ENCODE measurements at regions not wholly inside any gene's neighbourhood (a gene's known extent, or its start where the extent isn't known, plus 50 kb on each side); places are given as distances from the start of the nearest gene placed in this dataset.

DNA sequence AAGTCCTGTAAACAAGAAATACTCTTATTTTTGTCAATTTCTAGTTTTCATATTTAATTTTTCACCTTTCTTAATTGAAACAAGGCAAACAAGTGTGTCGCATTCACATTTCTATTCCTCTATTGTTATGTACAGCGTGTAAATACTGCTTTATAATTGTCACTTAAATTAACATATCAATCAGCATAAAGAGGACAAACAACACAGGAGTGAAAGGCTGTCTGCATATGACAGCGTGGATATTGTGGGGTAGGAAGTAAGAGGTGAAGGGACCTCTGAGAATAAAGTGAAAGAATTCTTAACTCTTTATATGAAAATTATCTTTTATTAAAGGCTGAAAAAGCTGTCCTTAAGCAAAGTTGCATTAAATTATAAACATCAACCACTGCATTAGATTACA lies 797.9 kb upstream of the COBL start:
- H3K27me3 ChIP-seq (replicated peaks) = no peaks in the 10 kb centered on the region
- H3K27ac ChIP-seq = no peak overlapping the region
- in situ Hi-C loops (cut with HindIII; ENCODE audit: low pct_ligation_motif_present, low sequenced_read_pairs) = no loop called here
- TF ChIP-seq, protein P1, sequence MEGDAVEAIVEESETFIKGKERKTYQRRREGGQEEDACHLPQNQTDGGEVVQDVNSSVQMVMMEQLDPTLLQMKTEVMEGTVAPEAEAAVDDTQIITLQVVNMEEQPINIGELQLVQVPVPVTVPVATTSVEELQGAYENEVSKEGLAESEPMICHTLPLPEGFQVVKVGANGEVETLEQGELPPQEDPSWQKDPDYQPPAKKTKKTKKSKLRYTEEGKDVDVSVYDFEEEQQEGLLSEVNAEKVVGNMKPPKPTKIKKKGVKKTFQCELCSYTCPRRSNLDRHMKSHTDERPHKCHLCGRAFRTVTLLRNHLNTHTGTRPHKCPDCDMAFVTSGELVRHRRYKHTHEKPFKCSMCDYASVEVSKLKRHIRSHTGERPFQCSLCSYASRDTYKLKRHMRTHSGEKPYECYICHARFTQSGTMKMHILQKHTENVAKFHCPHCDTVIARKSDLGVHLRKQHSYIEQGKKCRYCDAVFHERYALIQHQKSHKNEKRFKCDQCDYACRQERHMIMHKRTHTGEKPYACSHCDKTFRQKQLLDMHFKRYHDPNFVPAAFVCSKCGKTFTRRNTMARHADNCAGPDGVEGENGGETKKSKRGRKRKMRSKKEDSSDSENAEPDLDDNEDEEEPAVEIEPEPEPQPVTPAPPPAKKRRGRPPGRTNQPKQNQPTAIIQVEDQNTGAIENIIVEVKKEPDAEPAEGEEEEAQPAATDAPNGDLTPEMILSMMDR (IDR thresholded peaks at IDR 0.05; ENCODE audit: low read depth, low read length, missing control alignments) = no peak
- no peak overlapping the region for H3K4me3 ChIP-seq (ENCODE audit: low read depth, low read length)
- no peaks in the 10 kb centered on the region for H3K36me3 ChIP-seq (replicated peaks)
- no peak for DNase-seq

DNA sequence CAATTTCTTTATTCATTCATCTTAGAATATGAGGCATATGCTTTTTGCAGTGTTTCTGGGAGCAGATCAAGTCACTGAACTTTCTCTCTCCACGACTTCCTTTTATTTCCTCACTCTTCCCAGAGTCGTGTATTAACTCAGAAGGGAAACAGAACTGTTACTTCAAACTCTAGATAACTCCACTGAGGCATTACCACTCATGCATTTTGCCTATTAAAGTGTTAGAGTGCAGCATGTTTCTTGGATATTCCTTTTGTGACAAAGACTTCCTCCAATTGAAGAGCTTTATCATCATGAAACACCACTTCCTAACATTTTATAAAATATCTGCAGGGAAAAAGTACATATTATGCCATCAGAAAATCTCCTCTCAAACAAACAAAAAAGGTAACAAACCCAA lies 797.4 kb upstream of the COBL start:
- no peaks in the 10 kb centered on the region for H3K27me3 ChIP-seq (replicated peaks)
- no peaks in the 10 kb centered on the region for H3K36me3 ChIP-seq (replicated peaks)
- TF ChIP-seq, protein P1 (IDR thresholded peaks at IDR 0.05; ENCODE audit: low read depth, low read length, missing control alignments) = no peak
- no peak overlapping the region for H3K27ac ChIP-seq
- in situ Hi-C loops (cut with HindIII; ENCODE audit: low pct_ligation_motif_present, low sequenced_read_pairs) = no loop called here
- no peak overlapping the region for H3K4me3 ChIP-seq (ENCODE audit: low read depth, low read length)
- DNase-seq = no peak

DNA sequence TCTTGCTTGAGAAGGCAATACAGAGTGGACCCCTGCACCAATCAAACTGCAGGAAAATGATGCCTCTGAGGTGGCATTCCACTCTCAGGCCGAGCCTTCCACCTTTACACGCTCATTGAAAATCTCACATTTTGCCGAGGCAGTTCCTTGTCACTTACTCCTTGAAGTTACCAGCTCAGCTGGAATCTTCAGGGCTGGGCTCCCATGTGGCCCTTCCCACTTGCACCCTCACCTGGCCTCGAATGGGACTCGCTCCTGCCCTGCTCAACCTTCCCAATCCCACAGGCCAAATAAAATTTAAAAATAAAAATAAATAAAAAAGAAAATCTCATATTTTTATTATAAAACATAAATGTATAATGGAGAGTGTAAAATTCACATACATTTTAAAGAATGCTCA lies 790.7 kb upstream of the COBL start:
- Histone ChIP-seq H3K27ac (no peak overlapping the region), H3K27me3 (replicated peaks) (no peaks in the 10 kb centered on the region), H3K4me3 (ENCODE audit: low read depth, low read length) (no peak overlapping the region), H3K36me3 (replicated peaks) (no peaks in the 10 kb centered on the region)
- DNase-seq = no peak
- in situ Hi-C loops (cut with HindIII; ENCODE audit: low pct_ligation_motif_present, low sequenced_read_pairs) = no loop called here
- TF ChIP-seq, protein P1 (IDR thresholded peaks at IDR 0.05; ENCODE audit: low read depth, low read length, missing control alignments) = no peak

GRCh38 chr7:52095861-52096260 lies 779.3 kb upstream of the COBL start:
- Histone ChIP-seq H3K27ac (no peak overlapping the region), H3K4me3 (ENCODE audit: low read depth, low read length) (no peak overlapping the region), H3K36me3 (replicated peaks) (no peaks in the 10 kb centered on the region), H3K27me3 (replicated peaks) (no peaks in the 10 kb centered on the region)
- TF ChIP-seq, protein P1 (IDR thresholded peaks at IDR 0.05; ENCODE audit: low read depth, low read length, missing control alignments) = no peak
- DNase-seq = no peak
- in situ Hi-C loops (cut with HindIII; ENCODE audit: low pct_ligation_motif_present, low sequenced_read_pairs) = no loop called here

GRCh38 chr7:52091996-52092395 lies 775.4 kb upstream of the COBL start:
- in situ Hi-C loops (cut with HindIII; ENCODE audit: low pct_ligation_motif_present, low sequenced_read_pairs) = no loop called here
- DNase-seq = no peak
- no peak overlapping the region for H3K27ac ChIP-seq
- H3K36me3 ChIP-seq (replicated peaks) = no peaks in the 10 kb centered on the region
- TF ChIP-seq, protein P1 (IDR thresholded peaks at IDR 0.05; ENCODE audit: low read depth, low read length, missing control alignments) = no peak
- H3K27me3 ChIP-seq (replicated peaks) = no peaks in the 10 kb centered on the region
- no peak overlapping the region for H3K4me3 ChIP-seq (ENCODE audit: low read depth, low read length)

GRCh38 chr7:52091101-52091500 lies 774.5 kb upstream of the COBL start:
- in situ Hi-C loops (cut with HindIII; ENCODE audit: low pct_ligation_motif_present, low sequenced_read_pairs) = no loop called here
- Histone ChIP-seq H3K36me3 (replicated peaks) (no peaks in the 10 kb centered on the region), H3K4me3 (ENCODE audit: low read depth, low read length) (no peak overlapping the region), H3K27me3 (replicated peaks) (no peaks in the 10 kb centered on the region), H3K27ac (no peak overlapping the region)
- TF ChIP-seq, protein P1 (IDR thresholded peaks at IDR 0.05; ENCODE audit: low read depth, low read length, missing control alignments) = no peak
- DNase-seq = no peak

Measured in brain microvascular endothelial cell (primary cell).